K562 (cell line): ENCODE measurements at regions not wholly inside any gene's neighbourhood (a gene's known extent, or its start where the extent isn't known, plus 50 kb on each side); places are given as distances from the start of the nearest gene placed in this dataset.

ENCODE experiments used
- ATAC-seq: fragments of 200-7000 bp; cut with Tn5 transposase; 3 replicates; pipeline ENCODE4 v1.9.1; 2020; ENCODE audit warnings: moderate library complexity
- BruUV-seq: library from RNA; stranded (reverse); fragments of 400-500 nt; replicated peaks from 2 replicates; lab custom pipeline; 2021; lab: Mats Ljungman, UMichigan
- CTCF ChIA-PET: fragments of 300-600 bp; formaldehyde crosslinking; extraction: SDS; loops from one replicate; lab custom pipeline; 2021; ENCODE audit warnings: low intra/inter-chr PET ratio; lab: Yijun Ruan, JAX
- POLR2A ChIA-PET: fragments of 300-600, 350-650 bp; sonication (Branson Sonifier 250); formaldehyde crosslinking; extraction: SDS; loops from one replicate; lab custom pipeline; 2021; ENCODE audit warnings: antibody characterized with exemption, inconsistent platforms; lab: Yijun Ruan, JAX
- DNase-seq, 4 experiments: peaks; one replicate each; pipeline versions ENCODE4 v3.0.0 to v3.0.0-alpha.2; 2011 to 2018; ENCODE audit warnings: low spot score in 3 of 4, mixed read lengths in 3 of 4; ENCODE audit errors: extremely low read depth in 1 of 4
- FAIRE-seq: peaks from 2 replicates; lab custom pipeline; 2011; peaks lifted over from hg19 to GRCh38; lab: Jason Lieb, UNC
- H2AFZ ChIP-seq: 2 replicates; pipeline ENCODE4 v1.6.0; 2011; ENCODE audit warnings: low read depth, low read length, control low read depth, inconsistent platforms
- H3K27ac ChIP-seq: fragments of 200-600 bp; 3 replicates; pipeline ENCODE4 v1.8.0; 2011; ENCODE audit warnings: low read depth, mild to moderate bottlenecking, control low read depth, inconsistent platforms, low read length, moderate library complexity, mixed read lengths; ENCODE audit errors: extremely low read depth
- H3K27me3 ChIP-seq, 2 experiments: fragments of 300-600 bp in 1 of 2; 2 replicates in 1 of 2; 3 replicates in 1 of 2; pipeline versions ENCODE4 v1.6.0 to v1.8.0; 2011; ENCODE audit warnings: inconsistent platforms in 2 of 2, low read length in 2 of 2, mild to moderate bottlenecking in 1 of 2, mixed read lengths in 1 of 2, moderate library complexity in 1 of 2; ENCODE audit not compliant: control insufficient read depth in 2 of 2, insufficient read depth in 2 of 2
- H3K36me3 ChIP-seq: fragments of 300-600 bp; 3 replicates; pipeline ENCODE4 v1.8.0; 2011; ENCODE audit warnings: mild to moderate bottlenecking, low read length, inconsistent platforms; ENCODE audit not compliant: control insufficient read depth, insufficient read depth
- H3K4me1 ChIP-seq, 2 experiments: fragments of 200-600 bp in 1 of 2; replicated peaks in 1 of 2; 2 replicates in 1 of 2; 3 replicates in 1 of 2; pipeline versions ENCODE4 v1.5.1 to v1.8.0; 2011; ENCODE audit warnings: inconsistent platforms in 2 of 2, low read length in 2 of 2, mild to moderate bottlenecking in 1 of 2, mixed read lengths in 1 of 2, moderate library complexity in 1 of 2; ENCODE audit not compliant: control insufficient read depth in 2 of 2, insufficient read depth in 2 of 2
- H3K4me2 ChIP-seq: 2 replicates; pipeline ENCODE4 v1.6.1; 2011; ENCODE audit warnings: low read length, control low read depth, inconsistent platforms, mixed read lengths; ENCODE audit not compliant: insufficient read depth
- H3K4me3 ChIP-seq: fragments of 200-600 bp; sonication (generic), shearing (Covaris generic); 2 replicates; pipeline ENCODE4 v1.5.1; 2016; ENCODE audit warnings: control low read depth, inconsistent platforms
- H3K79me2 ChIP-seq: fragments of 200-600 bp; 3 replicates; pipeline ENCODE4 v1.8.0; 2011; ENCODE audit warnings: low read length, inconsistent platforms; ENCODE audit not compliant: control insufficient read depth, insufficient read depth
- H3K9ac ChIP-seq, 2 experiments: 2 replicates each; pipeline versions ENCODE4 v1.6.0 to v1.6.1; 2011; ENCODE audit warnings: low read depth in 2 of 2, low read length in 2 of 2, control low read depth in 1 of 2, inconsistent platforms in 1 of 2, mild to moderate bottlenecking in 1 of 2, mixed read lengths in 1 of 2; ENCODE audit not compliant: insufficient read depth in 1 of 2
- H3K9me1 ChIP-seq: one replicate; pipeline ENCODE4 v1.6.0; 2011; ENCODE audit warnings: inconsistent platforms, mild to moderate bottlenecking, low read length, moderate library complexity; ENCODE audit not compliant: control insufficient read depth, insufficient read depth
- H3K9me3 ChIP-seq: replicated peaks from 2 replicates; pipeline ENCODE4 v1.5.1; 2011; ENCODE audit warnings: low read depth, low read length, inconsistent platforms; ENCODE audit not compliant: control insufficient read depth, insufficient read depth
- H4K20me1 ChIP-seq: replicated peaks from 2 replicates; pipeline ENCODE4 v1.6.1; 2011; ENCODE audit warnings: low read length, inconsistent platforms, mixed read lengths; ENCODE audit not compliant: control insufficient read depth, insufficient read depth
- ATF3 ChIP-seq, 2 experiments: fragments of 450-650 bp in 1 of 2; sonication (generic) in 1 of 2; formaldehyde crosslinking in 1 of 2; IDR thresholded peaks in 1 of 2; conservative IDR thresholded peaks in 1 of 2; 2 replicates each; pipeline versions ENCODE4 v1.6.1 to v1.8.1; 2016 to 2023; ENCODE audit warnings: mild to moderate bottlenecking in 2 of 2, moderate library complexity in 2 of 2, inconsistent platforms in 1 of 2, missing genetic modification reagents in 1 of 2
- JUND ChIP-seq, 2 experiments: IDR thresholded peaks; 2 replicates in 1 of 2; 3 replicates in 1 of 2; pipeline ENCODE4 v1.6.1; 2011; ENCODE audit warnings: borderline replicate concordance in 2 of 2, low read depth in 2 of 2, low read length in 2 of 2, improper control_type of control experiment in 1 of 2, missing biosample characterization in 1 of 2, missing genetic modification characterization in 1 of 2, missing genetic modification reagents in 1 of 2
- MEF2A ChIP-seq: IDR thresholded peaks from 2 replicates; pipeline ENCODE4 v1.6.1; 2011; ENCODE audit warnings: low read depth, mild to moderate bottlenecking, low read length, moderate library complexity; ENCODE audit not compliant: control insufficient read depth
- NFIX ChIP-seq: fragments of 250-450 bp; sonication (Bioruptor Pico); IDR thresholded peaks from 2 replicates; pipeline ENCODE4 v1.4.0; 2020; ENCODE audit warnings: low read depth, mild to moderate bottlenecking, moderate library complexity
- WGBS: fragments of 100-300 bp; shearing (Covaris generic); methylation state at CpG from one replicate; pipeline ENCODE4 v1.1.6; 2016; ENCODE audit warnings: low coverage, mixed read lengths; ENCODE audit not compliant: insufficient coverage; ENCODE audit errors: missing lambda C conversion rate; 5-methylcytosine and 5-hydroxymethylcytosine counted together
- in situ Hi-C: fragments of 300-500 bp; cut with MboI; formaldehyde crosslinking; loops from 4 replicates; pipeline ENCODE4 v1.15.0; 2018; ENCODE audit warnings: inconsistent platforms, mixed read lengths
- intact Hi-C: fragments of 100-400 bp; cut with micrococcal nuclease; formaldehyde crosslinking; loops from 2 replicates; pipeline ENCODE4 v1.14.2; 2022

GRCh38 chr3:182325213-182325950, 467.9 kb upstream of the ATP11B start:
- Histone ChIP-seq H3K4me2 (no peak overlapping the region), H3K4me3 (no peak overlapping the region), H3K36me3 (no peaks in the 10 kb centered on the region), H2AFZ (no peak overlapping the region), H3K9me1 (no peaks in the 10 kb centered on the region), H3K9ac (no peak overlapping the region), H3K4me1 (peaks cover 0 to 3% of the 10 kb centered on the region in 2 experiments; a peak in 1 of 5 replicates), H3K27me3 (peaks cover 0 to 9% of the 10 kb centered on the region in 2 experiments; a peak in 3 of 5 replicates), H3K27ac (no peak overlapping the region), H3K79me2 (no peaks in the 10 kb centered on the region), H3K9me3 (no peaks in the 10 kb centered on the region), H4K20me1 (no peaks in the 10 kb centered on the region)
- no TSS peak for BruUV-seq
- TF ChIP-seq NFIX (CRISPR knock-in tag) (no peak), JUND (IDR thresholded peaks at IDR 0.05; ENCODE audit: borderline replicate concordance, low read depth, low read length) (0 out of 2 replicates have a peak, but pooled peaks have one; percentile 16), JUND (tag; IDR thresholded peaks at IDR 0.05; ENCODE audit: borderline replicate concordance, low read depth, low read length) (0 out of 3 replicates have a peak, but pooled peaks have one; percentile 44), MEF2A (peak; percentile 61; the same call in 1 of the 2 replicates), ATF3 (IDR thresholded peaks at IDR 0.05) (peak; percentile 41; the same call in 1 of the 2 replicates), ATF3 (CRISPR knock-in tag; conservative IDR thresholded peaks at IDR 0.05) (no peak)
- FAIRE-seq (no peak), DNase-seq (no peak), ATAC-seq (no peak)
- 19% methylated on average over 10 of the region's 10 CpGs for WGBS
- POLR2A ChIA-PET, result no interaction called here
- CTCF ChIA-PET, result no interaction called here
- intact Hi-C loops, result no loop called here
- in situ Hi-C loops, result no loop called here
